H1 (cell line): ENCODE measurements at regions not wholly inside any gene's neighbourhood (a gene's known extent, or its start where the extent isn't known, plus 50 kb on each side); places are given as distances from the start of the nearest gene placed in this dataset.

Experiments used
- CTCF ChIA-PET: fragments of 300-600 bp; sonication (Branson Sonifier 250); formaldehyde crosslinking; loops from one replicate; lab custom pipeline; 2021; ENCODE audit not compliant: partially characterized antibody; lab: Charles Lee
- POLR2A ChIA-PET: fragments of 300-600 bp; sonication (Branson Sonifier 250); formaldehyde crosslinking; loops from one replicate; lab custom pipeline; 2021; ENCODE audit warnings: inconsistent platforms; ENCODE audit not compliant: partially characterized antibody; lab: Charles Lee
- DNase-seq, 2 experiments: peaks; one replicate each; pipeline versions ENCODE4 v3.0.0 to v3.0.0-alpha.2; 2010 to 2022; ENCODE audit warnings: low spot score in 2 of 2, low read depth in 1 of 2, mixed read lengths in 1 of 2
- FAIRE-seq: peaks from 2 replicates; lab custom pipeline; 2011; peaks lifted over from hg19 to GRCh38; lab: Jason Lieb, UNC
- H2AFZ ChIP-seq: 2 replicates; pipeline ENCODE4 v1.8.1; 2012; ENCODE audit warnings: low read length, inconsistent platforms
- H2AK5ac ChIP-seq: 2 replicates; pipeline ENCODE4 v1.6.1; 2013; ENCODE audit warnings: low read depth, low read length
- H2BK120ac ChIP-seq: replicated peaks from 2 replicates; pipeline ENCODE3; 2013; ENCODE audit warnings: low read depth, low read length, inconsistent platforms
- H2BK12ac ChIP-seq: 2 replicates; pipeline ENCODE4 v1.6.1; 2013; ENCODE audit warnings: low read depth, low read length
- H2BK15ac ChIP-seq: 2 replicates; pipeline ENCODE4 v1.6.1; 2013; ENCODE audit warnings: low read length
- H2BK20ac ChIP-seq: 2 replicates; pipeline ENCODE4 v1.6.1; 2013; ENCODE audit warnings: low read length
- H2BK5ac ChIP-seq: 2 replicates; pipeline ENCODE4 v1.6.1; 2013; ENCODE audit warnings: low read depth, low read length
- H3K14ac ChIP-seq: 2 replicates; pipeline ENCODE4 v1.6.1; 2013; ENCODE audit warnings: inconsistent platforms; ENCODE audit not compliant: insufficient read length
- H3K18ac ChIP-seq: 2 replicates; pipeline ENCODE4 v1.6.1; 2013; ENCODE audit warnings: low read length; ENCODE audit errors: extremely low read depth
- H3K23ac ChIP-seq: 2 replicates; pipeline ENCODE4 v1.6.1; 2013; ENCODE audit warnings: inconsistent platforms; ENCODE audit not compliant: insufficient read length
- H3K23me2 ChIP-seq: 2 replicates; pipeline ENCODE4 v1.6.1; 2013; ENCODE audit warnings: low read depth, low read length
- H3K27ac ChIP-seq: 2 replicates; pipeline ENCODE4 v1.6.1; 2011; ENCODE audit warnings: low read depth, low read length, inconsistent platforms
- H3K27me3 ChIP-seq, 4 experiments: replicated peaks in 1 of 4; 1 replicate in 1 of 4; 2 replicates in 3 of 4; pipeline versions ENCODE4 v1.6.1 to v1.8.1; 2011 to 2013; ENCODE audit warnings: low read length in 3 of 4, mild to moderate bottlenecking in 3 of 4, inconsistent platforms in 2 of 4, mixed read lengths in 2 of 4, moderate library complexity in 1 of 4; ENCODE audit not compliant: control insufficient read depth in 3 of 4, insufficient read depth in 3 of 4; ENCODE audit errors: extremely low read depth in 1 of 4
- H3K36me3 ChIP-seq, 4 experiments: 2 replicates each; pipeline versions ENCODE4 v1.6.1 to v1.8.1; 2011 to 2013; ENCODE audit warnings: mild to moderate bottlenecking in 4 of 4, low read length in 3 of 4, moderate library complexity in 2 of 4, control low read depth in 1 of 4, inconsistent platforms in 1 of 4; ENCODE audit not compliant: insufficient read depth in 4 of 4, control insufficient read depth in 2 of 4
- H3K4ac ChIP-seq: replicated peaks from 2 replicates; pipeline ENCODE3; 2013; ENCODE audit warnings: low read length, low read depth, mixed read lengths, inconsistent platforms; ENCODE audit not compliant: insufficient read length
- H3K4me1 ChIP-seq, 4 experiments: replicated peaks in 1 of 4; 1 replicate in 1 of 4; 2 replicates in 3 of 4; pipeline versions ENCODE4 v1.6.1 to v1.8.1; 2011 to 2013; ENCODE audit warnings: low read length in 3 of 4, inconsistent platforms in 2 of 4, mixed read lengths in 1 of 4; ENCODE audit not compliant: insufficient read depth in 4 of 4, control insufficient read depth in 3 of 4
- H3K4me2 ChIP-seq, 2 experiments: 2 replicates each; pipeline versions ENCODE4 v1.6.1 to v1.8.1; 2011 to 2013; ENCODE audit warnings: low read depth in 2 of 2, low read length in 2 of 2, control low read depth in 1 of 2, inconsistent platforms in 1 of 2, mild to moderate bottlenecking in 1 of 2; ENCODE audit not compliant: insufficient read depth in 1 of 2
- H3K4me3 ChIP-seq, 4 experiments: fragments of 200-600, 300-600 bp in 1 of 4; sonication (generic), shearing (Covaris generic), sonication (Bioruptor Twin) in 1 of 4; 2 replicates each; pipeline versions ENCODE4 v1.5.1 to v1.8.1; 2011 to 2016; ENCODE audit warnings: low read length in 4 of 4, low read depth in 3 of 4, control low read depth in 2 of 4, inconsistent platforms in 2 of 4, mild to moderate bottlenecking in 2 of 4, mixed read lengths in 1 of 4, moderate library complexity in 1 of 4; ENCODE audit not compliant: insufficient read depth in 2 of 4; ENCODE audit errors: extremely low read depth in 1 of 4
- H3K56ac ChIP-seq: replicated peaks from 2 replicates; pipeline ENCODE3; 2013; ENCODE audit warnings: low read depth, mild to moderate bottlenecking, mixed read lengths, low read length, inconsistent platforms; ENCODE audit not compliant: insufficient read length
- H3K79me1 ChIP-seq: 2 replicates; pipeline ENCODE4 v1.6.1; 2013; ENCODE audit warnings: low read depth, low read length, control low read depth
- H3K79me2 ChIP-seq, 2 experiments: 2 replicates each; pipeline versions ENCODE4 v1.6.1 to v1.8.1; 2012 to 2013; ENCODE audit warnings: low read length in 2 of 2, mild to moderate bottlenecking in 2 of 2, inconsistent platforms in 1 of 2; ENCODE audit not compliant: insufficient read depth in 2 of 2, control insufficient read depth in 1 of 2
- H3K9ac ChIP-seq, 4 experiments: replicated peaks in 1 of 4; 1 replicate in 1 of 4; 2 replicates in 3 of 4; pipeline versions ENCODE4 v1.6.1 to v1.8.1; 2011 to 2013; ENCODE audit warnings: low read depth in 3 of 4, low read length in 3 of 4, control low read depth in 2 of 4, mild to moderate bottlenecking in 2 of 4, moderate library complexity in 2 of 4, inconsistent platforms in 1 of 4; ENCODE audit errors: extremely low read depth in 1 of 4
- H3K9me3 ChIP-seq, 2 experiments: 2 replicates each; pipeline versions ENCODE4 v1.6.1 to v1.8.1; 2012 to 2013; ENCODE audit warnings: mild to moderate bottlenecking in 2 of 2, moderate library complexity in 2 of 2, control low read depth in 1 of 2, inconsistent platforms in 1 of 2, low read depth in 1 of 2, low read length in 1 of 2, mixed read lengths in 1 of 2; ENCODE audit not compliant: insufficient read depth in 2 of 2
- H4K20me1 ChIP-seq, 2 experiments: replicated peaks in 1 of 2; 2 replicates each; pipeline versions ENCODE3 to v1.8.1; 2011 to 2013; ENCODE audit warnings: inconsistent platforms in 2 of 2, low read length in 2 of 2, mild to moderate bottlenecking in 1 of 2; ENCODE audit not compliant: insufficient read depth in 2 of 2, control insufficient read depth in 1 of 2
- H4K5ac ChIP-seq: 2 replicates; pipeline ENCODE4 v1.6.1; 2013; ENCODE audit warnings: low read length, low read depth, mixed read lengths, inconsistent platforms; ENCODE audit not compliant: insufficient read length
- H4K8ac ChIP-seq: 2 replicates; pipeline ENCODE4 v1.8.0; 2013; ENCODE audit warnings: mild to moderate bottlenecking, moderate library complexity, low read length, inconsistent platforms; ENCODE audit not compliant: insufficient read depth; ENCODE audit errors: extremely low read depth
- H4K91ac ChIP-seq: replicated peaks from 2 replicates; pipeline ENCODE3; 2013; ENCODE audit warnings: low read length, mixed read lengths, inconsistent platforms; ENCODE audit not compliant: insufficient read length
- CEBPB ChIP-seq: IDR thresholded peaks from 2 replicates; pipeline ENCODE4 v1.6.1; 2012; ENCODE audit warnings: low read depth, low read length
- SP2 ChIP-seq: IDR thresholded peaks from 2 replicates; pipeline ENCODE4 v1.6.1; 2012; ENCODE audit warnings: mild to moderate bottlenecking, low read length, inconsistent platforms
- SP4 ChIP-seq: IDR thresholded peaks from 2 replicates; pipeline ENCODE4 v1.6.1; 2012; ENCODE audit warnings: low read length, inconsistent platforms
- WGBS, 2 experiments: shearing (Covaris generic) in 1 of 2; methylation state at CpG; one replicate each; pipeline versions ENCODE4 v1.1.6 to v1.1.7; 2013 to 2015; ENCODE audit warnings: low lambda C conversion rate in 2 of 2, mixed read lengths in 2 of 2, inconsistent platforms in 1 of 2, low coverage in 1 of 2, missing lambda C conversion rate in 1 of 2; ENCODE audit not compliant: insufficient replicate concordance in 2 of 2, insufficient coverage in 1 of 2, insufficient read length in 1 of 2; ENCODE audit errors: extremely low coverage in 1 of 2, missing lambda C conversion rate in 1 of 2; 5-methylcytosine and 5-hydroxymethylcytosine counted together

- Histone ChIP-seq H3K27me3 (no peaks in the 10 kb centered on the region), H3K36me3 (no peaks in the 10 kb centered on the region), H3K4ac (no peak overlapping the region), H3K4me2 (no peak overlapping the region), H3K4me3 (no peak overlapping the region), H3K9ac (no peak overlapping the region), H4K5ac (no peak overlapping the region), H3K79me2 (no peaks in the 10 kb centered on the region), H3K79me1 (no peaks in the 10 kb centered on the region), H2BK15ac (no peak overlapping the region), H3K56ac (no peak overlapping the region), H3K4me1 (no peaks in the 10 kb centered on the region), H3K14ac (no peak overlapping the region), H2BK12ac (no peak overlapping the region), H2AK5ac (no peak overlapping the region), H4K20me1 (peaks cover 0 to 5% of the 10 kb centered on the region in 2 experiments), H2BK120ac (no peak overlapping the region), H2AFZ (no peak overlapping the region), H3K27ac (no peak overlapping the region), H3K23me2 (peaks cover 10% of the 10 kb centered on the region; the same call in 1 of the 2 replicates), H2BK20ac (no peak overlapping the region), H3K23ac (no peak overlapping the region), H3K9me3 (no peaks in the 10 kb centered on the region), H4K8ac (no peak overlapping the region), H3K18ac (no peak overlapping the region), H2BK5ac (no peak overlapping the region), H4K91ac (no peak overlapping the region)
- CTCF ChIA-PET, result interaction anchor here (0.6 to 1.4 kb wide), 4 partner anchors 9 to 341 kb away, joined by 3 to 4 read pairs (median 4); no protein-coding TSS in a partner anchor
- no peak for FAIRE-seq
- TF ChIP-seq SP4, result no peak
- no peak for TF ChIP-seq CEBPB
- TF ChIP-seq SP2, result no peak
- 94% methylated on average over 1 of the region's 1 CpG; no CpG with 5 or more reads in 1 of the 2 experiments for WGBS, 2 experiments
- DNase-seq, result no peak
- POLR2A ChIA-PET, result no interaction called here
Observed at GRCh38 chr10:29873941-29874484, 185.4 kb downstream of the JCAD start.
